GM15510 (cell line): ENCODE measurements at regions not wholly inside any gene's neighbourhood (a gene's known extent, or its start where the extent isn't known, plus 50 kb on each side); places are given as distances from the start of the nearest gene placed in this dataset.

ENCODE experiments used
- POLR2A ChIP-seq: IDR thresholded peaks from 3 replicates; pipeline ENCODE4 v1.6.1; 2011; ENCODE audit warnings: borderline replicate concordance; ENCODE audit not compliant: insufficient read length; ENCODE audit errors: extremely low read depth

- TF ChIP-seq POLR2A = peak; percentile 41
These were observed 169.6 kb upstream of the ZNG1F start for GRCh38 chr9:41358682-41359081.

- peak; percentile 39 for TF ChIP-seq POLR2A
These were observed 167.7 kb upstream of the ZNG1F start for GRCh38 chr9:41356588-41357349.

- peak; percentile 43 for TF ChIP-seq POLR2A
These were observed 84.6 kb upstream of the ZNG1F start for GRCh38 chr9:41273549-41274267.
